CD8-positive, alpha-beta memory T cell (primary cell): ENCODE measurements at regions not wholly inside any gene's neighbourhood (a gene's known extent, or its start where the extent isn't known, plus 50 kb on each side); places are given as distances from the start of the nearest gene placed in this dataset.

Experiments used
- CTCF ChIA-PET: fragments of 350-600 bp; sonication (Branson Sonifier 250); formaldehyde crosslinking; loops from one replicate; lab custom pipeline; 2021; ENCODE audit warnings: antibody characterized with exemption; lab: Charles Lee
- POLR2A ChIA-PET: fragments of 350-600 bp; sonication (Branson Sonifier 250); formaldehyde crosslinking; loops from one replicate; lab custom pipeline; 2021; ENCODE audit warnings: antibody characterized with exemption; lab: Charles Lee
- DNase-seq, 5 donors: peaks; one replicate each; pipeline versions ENCODE4 v3.0.0 to v3.0.0-alpha.2; 2020 to 2022; ENCODE audit warnings: mixed read lengths in 1 of 5
- H3K27ac ChIP-seq: one replicate; pipeline ENCODE4 v1.7.0; 2013; ENCODE audit warnings: low read depth, mild to moderate bottlenecking, low read length, moderate library complexity
- H3K27me3 ChIP-seq: 2 replicates; pipeline ENCODE4 v1.7.0; 2013; ENCODE audit warnings: low read length, mild to moderate bottlenecking; ENCODE audit not compliant: insufficient read depth, poor library complexity, severe bottlenecking
- H3K36me3 ChIP-seq: 2 replicates; pipeline ENCODE4 v1.7.0; 2013; ENCODE audit warnings: mild to moderate bottlenecking, low read length, moderate library complexity; ENCODE audit not compliant: insufficient read depth
- H3K4me1 ChIP-seq: 2 replicates; pipeline ENCODE4 v1.7.0; 2013; ENCODE audit warnings: mild to moderate bottlenecking, low read length, moderate library complexity; ENCODE audit not compliant: insufficient read depth
- H3K4me3 ChIP-seq: 2 replicates; pipeline ENCODE4 v1.7.0; 2013; ENCODE audit warnings: mild to moderate bottlenecking, low read length
- H3K9me3 ChIP-seq: 2 replicates; pipeline ENCODE4 v1.7.0; 2013; ENCODE audit warnings: mild to moderate bottlenecking, low read length
- H3K27ac Mint-ChIP-seq, 8 donors: one replicate each; pipeline ENCODE4 v1.8.0; 2020 to 2021; ENCODE audit warnings: mixed read lengths in 8 of 8, mild to moderate bottlenecking in 6 of 8, inconsistent platforms in 3 of 8, moderate library complexity in 3 of 8
- H3K27me3 Mint-ChIP-seq, 2 donors: one replicate each; pipeline ENCODE4 v1.8.0; 2020 to 2021; ENCODE audit warnings: mixed read lengths in 2 of 2, mild to moderate bottlenecking in 1 of 2, moderate library complexity in 1 of 2
- H3K36me3 Mint-ChIP-seq, 3 donors: one replicate each; pipeline ENCODE4 v1.8.0; 2020 to 2021; ENCODE audit warnings: mixed read lengths in 3 of 3, inconsistent platforms in 1 of 3, mild to moderate bottlenecking in 1 of 3
- H3K4me1 Mint-ChIP-seq, 3 donors: one replicate each; pipeline ENCODE4 v1.8.0; 2020 to 2021; ENCODE audit warnings: mixed read lengths in 3 of 3, inconsistent platforms in 1 of 3, mild to moderate bottlenecking in 1 of 3
- H3K4me3 Mint-ChIP-seq, 7 donors: one replicate each; pipeline ENCODE4 v1.8.0; 2020 to 2021; ENCODE audit warnings: mixed read lengths in 7 of 7, mild to moderate bottlenecking in 6 of 7, moderate library complexity in 4 of 7, inconsistent platforms in 2 of 7
- H3K9me3 Mint-ChIP-seq, 5 donors: one replicate each; pipeline ENCODE4 v1.8.0; 2020 to 2022; ENCODE audit warnings: mixed read lengths in 5 of 5, mild to moderate bottlenecking in 3 of 5, moderate library complexity in 2 of 5, inconsistent platforms in 1 of 5

DNA sequence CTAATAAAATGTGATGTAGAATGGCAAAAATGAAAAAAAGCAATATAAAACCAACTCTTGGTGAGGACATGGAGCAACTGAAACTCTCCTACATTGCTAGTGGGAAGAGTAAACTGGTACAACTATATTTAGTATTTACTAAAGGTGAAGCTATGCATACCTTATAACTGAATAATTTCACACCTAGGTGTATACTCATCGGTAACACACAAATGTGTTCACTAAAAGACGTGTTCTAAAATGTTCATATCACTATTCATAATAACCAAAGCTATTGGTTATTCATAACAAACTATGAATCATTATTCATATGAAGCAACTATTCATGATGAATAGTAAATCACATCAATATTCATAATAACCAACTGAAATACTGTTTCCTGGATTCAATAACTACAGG is 1030.3 kb downstream of the ROBO2 start:
- no peaks in the 10 kb centered on the region for H3K36me3 Mint-ChIP-seq
- H3K27me3 ChIP-seq = no peaks in the 10 kb centered on the region
- H3K27ac Mint-ChIP-seq = no peak overlapping the region
- CTCF ChIA-PET = no interaction called here
- H3K4me3 Mint-ChIP-seq = no peak overlapping the region
- no peak for DNase-seq
- H3K4me1 Mint-ChIP-seq = no peaks in the 10 kb centered on the region
- no peaks in the 10 kb centered on the region for H3K36me3 ChIP-seq
- no peaks in the 10 kb centered on the region for H3K27me3 Mint-ChIP-seq
- H3K27ac ChIP-seq = no peak overlapping the region
- POLR2A ChIA-PET = no interaction called here
- no peaks in the 10 kb centered on the region for H3K9me3 ChIP-seq
- no peak overlapping the region for H3K4me3 ChIP-seq
- no peaks in the 10 kb centered on the region for H3K4me1 ChIP-seq
- peaks cover 2 to 27% (median 4%) of the 10 kb centered on the region in 5 donors for H3K9me3 Mint-ChIP-seq

DNA sequence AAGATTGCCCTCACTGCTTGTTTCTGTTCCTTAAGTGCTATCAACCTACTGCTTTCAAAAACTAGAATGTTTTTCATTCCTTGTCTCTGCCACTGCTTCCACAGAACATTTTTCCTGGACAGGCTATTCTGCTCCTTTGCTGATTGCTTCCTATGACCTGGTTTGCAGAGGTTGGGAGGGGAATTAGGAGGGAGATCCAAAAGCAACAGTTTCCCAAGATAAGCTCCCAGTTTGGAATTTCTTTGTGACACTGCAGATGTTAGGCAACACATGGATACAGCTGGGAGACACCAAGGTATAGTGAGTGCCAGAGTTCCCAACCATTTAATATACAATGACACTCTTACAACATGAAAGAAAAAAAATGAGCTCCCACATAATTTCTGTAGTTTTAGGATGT is 1036.5 kb downstream of the ROBO2 start:
- H3K4me1 Mint-ChIP-seq = no peaks in the 10 kb centered on the region
- peaks cover 2 to 44% (median 7%) of the 10 kb centered on the region in 5 donors for H3K9me3 Mint-ChIP-seq

DNA sequence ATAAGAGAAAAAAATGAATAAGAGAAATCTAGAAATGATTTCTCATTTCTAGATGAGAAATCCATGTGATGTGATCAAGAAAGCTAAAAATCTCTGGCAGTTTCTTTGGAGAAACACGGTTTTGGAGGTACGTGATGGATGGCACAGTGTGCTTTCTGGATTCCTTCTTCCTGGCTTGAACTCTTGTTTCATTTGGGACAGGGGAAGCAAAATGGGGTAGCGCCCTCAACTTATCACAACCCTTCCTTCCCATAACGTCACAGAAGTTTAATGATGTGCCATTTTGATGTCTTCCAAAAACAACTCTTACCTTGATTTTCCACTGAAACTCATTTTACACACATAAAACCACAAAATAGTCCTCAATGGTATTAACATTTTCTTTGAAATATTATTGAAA is 1037.3 kb downstream of the ROBO2 start:
- H3K27me3 ChIP-seq = no peaks in the 10 kb centered on the region
- no peak overlapping the region for H3K27ac ChIP-seq
- H3K4me3 ChIP-seq = no peak overlapping the region
- H3K36me3 Mint-ChIP-seq = no peaks in the 10 kb centered on the region
- no peaks in the 10 kb centered on the region for H3K9me3 ChIP-seq
- POLR2A ChIA-PET = no interaction called here
- no peaks in the 10 kb centered on the region for H3K27me3 Mint-ChIP-seq
- H3K4me1 Mint-ChIP-seq = no peaks in the 10 kb centered on the region
- H3K27ac Mint-ChIP-seq = no peak overlapping the region
- no peak for DNase-seq
- no peaks in the 10 kb centered on the region for H3K36me3 ChIP-seq
- H3K4me3 Mint-ChIP-seq = no peak overlapping the region
- CTCF ChIA-PET = no interaction called here
- H3K4me1 ChIP-seq = no peaks in the 10 kb centered on the region
- peaks cover 2 to 42% (median 7%) of the 10 kb centered on the region in 5 donors for H3K9me3 Mint-ChIP-seq

More for the DNA sequence above, 1036.5 kb downstream of the ROBO2 start:
- Histone ChIP-seq H3K36me3 (no peaks in the 10 kb centered on the region), H3K27ac (no peak overlapping the region), H3K27me3 (no peaks in the 10 kb centered on the region), H3K4me3 (no peak overlapping the region), H3K9me3 (no peaks in the 10 kb centered on the region), H3K4me1 (no peaks in the 10 kb centered on the region)
- H3K4me3 Mint-ChIP-seq = no peak overlapping the region
- no peak overlapping the region for H3K27ac Mint-ChIP-seq
- H3K27me3 Mint-ChIP-seq = no peaks in the 10 kb centered on the region
- H3K36me3 Mint-ChIP-seq = no peaks in the 10 kb centered on the region
- POLR2A ChIA-PET = no interaction called here
- DNase-seq = no peak
- CTCF ChIA-PET = no interaction called here

DNA sequence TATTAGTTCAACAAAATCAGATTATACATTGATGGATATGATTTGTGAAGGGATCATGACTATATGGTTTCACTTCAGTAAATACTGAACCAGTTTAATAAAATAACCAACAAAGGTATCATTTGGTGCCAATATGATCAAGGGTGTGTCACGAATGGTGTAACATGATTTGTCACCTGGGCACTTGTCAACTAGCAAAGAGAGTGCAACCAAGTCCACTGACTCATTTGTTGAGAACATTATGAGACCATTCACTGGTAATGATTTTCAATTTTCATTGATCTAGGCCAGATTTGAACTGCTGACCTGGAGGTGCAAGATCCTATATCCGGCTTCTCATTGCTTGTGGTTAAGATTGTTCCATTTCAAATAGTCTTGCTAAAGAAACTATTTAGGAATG is 1037.9 kb downstream of the ROBO2 start:
- Mint-ChIP-seq H3K9me3 (peaks cover 2 to 44% (median 7%) of the 10 kb centered on the region in 5 donors), H3K4me1 (no peaks in the 10 kb centered on the region), H3K36me3 (no peaks in the 10 kb centered on the region), H3K4me3 (no peak overlapping the region), H3K27me3 (no peaks in the 10 kb centered on the region), H3K27ac (no peak overlapping the region)
- ChIA-PET CTCF (no interaction called here), POLR2A (no interaction called here)
- no peaks in the 10 kb centered on the region for H3K4me1 ChIP-seq
- H3K4me3 ChIP-seq = no peak overlapping the region
- no peak overlapping the region for H3K27ac ChIP-seq
- DNase-seq = no peak
- H3K9me3 ChIP-seq = no peaks in the 10 kb centered on the region
- H3K36me3 ChIP-seq = no peaks in the 10 kb centered on the region
- H3K27me3 ChIP-seq = no peaks in the 10 kb centered on the region

DNA sequence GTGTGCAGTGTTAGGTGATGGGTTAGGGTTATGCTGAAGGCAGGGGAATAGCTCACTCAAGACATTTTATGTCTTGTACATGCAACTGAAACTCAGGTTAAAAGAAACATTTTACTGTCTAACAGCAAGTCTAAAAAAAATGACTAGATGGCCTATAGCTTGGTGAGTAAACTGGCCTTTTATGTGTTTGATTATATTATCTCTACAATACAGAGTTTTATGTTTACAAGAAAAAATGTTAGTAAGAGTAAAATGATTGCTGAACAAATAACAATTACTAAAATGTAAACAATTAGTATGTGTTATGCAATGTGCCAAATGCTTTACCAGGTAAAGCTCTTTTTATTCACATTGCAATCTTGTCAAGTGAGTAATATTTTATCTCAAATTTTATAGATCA is 1039.6 kb downstream of the ROBO2 start:
- POLR2A ChIA-PET = no interaction called here
- Histone ChIP-seq H3K27ac (no peak overlapping the region), H3K36me3 (no peaks in the 10 kb centered on the region), H3K4me1 (no peaks in the 10 kb centered on the region), H3K4me3 (no peak overlapping the region), H3K27me3 (no peaks in the 10 kb centered on the region), H3K9me3 (no peaks in the 10 kb centered on the region)
- Mint-ChIP-seq H3K27me3 (no peaks in the 10 kb centered on the region), H3K4me3 (no peak overlapping the region), H3K27ac (no peak overlapping the region), H3K9me3 (peaks cover 2 to 45% (median 11%) of the 10 kb centered on the region in 5 donors), H3K36me3 (no peaks in the 10 kb centered on the region), H3K4me1 (no peaks in the 10 kb centered on the region)
- CTCF ChIA-PET = no interaction called here
- DNase-seq = no peak

DNA sequence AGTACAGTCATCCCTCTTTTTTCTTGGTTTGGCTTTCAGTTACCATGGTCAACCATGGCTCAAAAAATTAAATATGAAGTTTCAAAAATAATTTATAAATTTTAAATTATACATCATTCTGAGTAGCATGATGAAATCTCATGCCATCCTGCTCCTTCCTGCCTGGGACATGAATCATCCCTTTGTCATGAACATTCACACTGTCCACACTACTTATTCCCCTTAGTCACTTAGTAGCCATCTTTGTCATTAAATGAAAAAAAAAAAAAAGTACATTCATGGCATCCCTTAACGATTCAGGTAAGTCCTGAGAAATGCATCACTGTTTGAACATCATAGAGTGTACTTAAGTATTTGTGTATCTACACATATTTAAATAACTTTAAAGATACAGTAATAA is 1046.3 kb downstream of the ROBO2 start:
- Histone ChIP-seq H3K4me3 (no peak overlapping the region), H3K27me3 (no peaks in the 10 kb centered on the region), H3K36me3 (no peaks in the 10 kb centered on the region), H3K27ac (no peak overlapping the region), H3K4me1 (no peaks in the 10 kb centered on the region), H3K9me3 (no peaks in the 10 kb centered on the region)
- no peak overlapping the region for H3K27ac Mint-ChIP-seq
- no peak for DNase-seq
- no peaks in the 10 kb centered on the region for H3K36me3 Mint-ChIP-seq
- H3K4me3 Mint-ChIP-seq = no peak overlapping the region
- H3K4me1 Mint-ChIP-seq = no peaks in the 10 kb centered on the region
- POLR2A ChIA-PET = no interaction called here
- CTCF ChIA-PET = no interaction called here
- H3K9me3 Mint-ChIP-seq = peaks cover 2 to 18% (median 10%) of the 10 kb centered on the region in 5 donors
- H3K27me3 Mint-ChIP-seq = no peaks in the 10 kb centered on the region

DNA sequence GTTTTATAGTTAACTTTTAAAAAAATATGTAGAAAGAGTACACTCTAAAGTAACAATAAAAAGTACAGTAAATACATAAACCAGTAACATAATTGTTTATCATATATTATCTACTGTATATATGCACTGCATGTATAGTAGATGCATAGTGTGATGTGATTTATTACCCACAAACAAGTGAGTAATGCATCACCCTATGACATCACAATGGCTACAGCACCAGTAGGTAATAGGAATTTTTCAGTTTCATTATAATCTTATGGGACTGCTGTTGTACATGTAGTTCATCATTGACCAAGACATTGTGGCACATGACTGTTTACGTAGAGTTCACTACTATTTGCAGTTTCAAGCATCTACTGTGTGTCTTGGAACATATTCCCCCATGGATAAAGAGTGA is 1047.2 kb downstream of the ROBO2 start:
- H3K4me1 ChIP-seq = no peaks in the 10 kb centered on the region
- Mint-ChIP-seq H3K36me3 (no peaks in the 10 kb centered on the region), H3K4me3 (no peak overlapping the region), H3K4me1 (no peaks in the 10 kb centered on the region), H3K9me3 (peaks cover 3 to 21% (median 10%) of the 10 kb centered on the region in 5 donors), H3K27me3 (no peaks in the 10 kb centered on the region), H3K27ac (no peak overlapping the region)
- ChIA-PET POLR2A (no interaction called here), CTCF (no interaction called here)
- no peak overlapping the region for H3K27ac ChIP-seq
- H3K9me3 ChIP-seq = no peaks in the 10 kb centered on the region
- no peak for DNase-seq
- H3K27me3 ChIP-seq = no peaks in the 10 kb centered on the region
- H3K36me3 ChIP-seq = no peaks in the 10 kb centered on the region
- H3K4me3 ChIP-seq = no peak overlapping the region

DNA sequence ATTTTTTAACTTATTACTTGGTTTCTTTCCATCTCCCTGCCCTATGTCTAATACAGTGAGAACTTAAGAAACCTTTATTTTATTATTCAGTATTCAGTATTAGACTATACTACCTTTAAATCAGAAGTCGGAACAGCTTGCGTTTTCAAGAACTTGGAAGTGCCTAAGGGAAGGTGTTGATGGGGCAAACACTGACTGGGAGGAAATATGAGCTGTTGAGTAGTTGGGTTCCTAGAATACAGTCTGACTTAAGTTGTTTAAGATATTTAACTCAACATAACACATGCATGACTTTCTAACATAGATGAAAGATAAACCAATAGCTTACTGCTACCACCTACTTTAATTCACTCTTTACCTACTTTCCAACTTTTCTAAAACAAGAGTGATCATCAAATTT is 1048.1 kb downstream of the ROBO2 start:
- no peaks in the 10 kb centered on the region for H3K36me3 ChIP-seq
- DNase-seq = no peak
- no peaks in the 10 kb centered on the region for H3K4me1 Mint-ChIP-seq
- peaks cover 3 to 21% (median 10%) of the 10 kb centered on the region in 5 donors for H3K9me3 Mint-ChIP-seq
- ChIA-PET CTCF (no interaction called here), POLR2A (interaction anchor here (0.7 kb wide), 1 partner anchor 591 kb away, joined by 4 read pairs; no protein-coding TSS in a partner anchor)
- no peaks in the 10 kb centered on the region for H3K4me1 ChIP-seq
- no peak overlapping the region for H3K4me3 ChIP-seq
- H3K27me3 Mint-ChIP-seq = no peaks in the 10 kb centered on the region
- no peaks in the 10 kb centered on the region for H3K9me3 ChIP-seq
- H3K27ac ChIP-seq = no peak overlapping the region
- no peaks in the 10 kb centered on the region for H3K27me3 ChIP-seq
- no peaks in the 10 kb centered on the region for H3K36me3 Mint-ChIP-seq
- H3K4me3 Mint-ChIP-seq = no peak overlapping the region
- no peak overlapping the region for H3K27ac Mint-ChIP-seq

DNA sequence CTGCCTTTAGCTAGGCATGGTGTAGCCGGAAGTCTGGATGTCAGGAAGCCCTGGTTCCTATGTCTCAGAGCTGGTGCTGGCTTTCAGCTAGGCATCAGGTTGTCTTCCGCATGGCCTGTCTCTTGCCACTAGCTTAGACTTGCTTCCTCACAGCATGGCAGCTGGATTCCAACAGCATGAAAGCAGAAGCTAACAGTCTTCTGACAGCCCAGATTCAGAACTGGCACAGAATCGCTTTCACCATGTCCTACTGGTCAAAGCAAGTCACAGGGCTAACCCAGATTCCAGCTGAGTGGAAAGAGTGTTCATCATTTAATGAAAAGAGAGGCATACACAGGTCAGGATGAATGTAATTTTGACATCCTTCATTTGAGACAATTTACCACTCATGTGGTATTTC is 1050.5 kb downstream of the ROBO2 start:
- H3K4me3 ChIP-seq = no peak overlapping the region
- no peaks in the 10 kb centered on the region for H3K9me3 ChIP-seq
- no peak for DNase-seq
- Mint-ChIP-seq H3K4me3 (no peak overlapping the region), H3K9me3 (peaks cover 8 to 31% (median 15%) of the 10 kb centered on the region in 5 donors), H3K4me1 (no peaks in the 10 kb centered on the region), H3K27me3 (no peaks in the 10 kb centered on the region), H3K36me3 (no peaks in the 10 kb centered on the region), H3K27ac (no peak overlapping the region)
- H3K27ac ChIP-seq = no peak overlapping the region
- ChIA-PET POLR2A (no interaction called here), CTCF (no interaction called here)
- no peaks in the 10 kb centered on the region for H3K27me3 ChIP-seq
- no peaks in the 10 kb centered on the region for H3K36me3 ChIP-seq
- no peaks in the 10 kb centered on the region for H3K4me1 ChIP-seq
